Activated T-cell treated with anti-CD3 and anti-CD28 coated beads for 48 hours (primary cell): ENCODE measurements at regions not wholly inside any gene's neighbourhood (a gene's known extent, or its start where the extent isn't known, plus 50 kb on each side); places are given as distances from the start of the nearest gene placed in this dataset.

ENCODE experiments used
- DNase-seq: peaks from one replicate; pipeline ENCODE4 v3.0.0-alpha.2; 2020; ENCODE audit warnings: low read depth

DNA sequence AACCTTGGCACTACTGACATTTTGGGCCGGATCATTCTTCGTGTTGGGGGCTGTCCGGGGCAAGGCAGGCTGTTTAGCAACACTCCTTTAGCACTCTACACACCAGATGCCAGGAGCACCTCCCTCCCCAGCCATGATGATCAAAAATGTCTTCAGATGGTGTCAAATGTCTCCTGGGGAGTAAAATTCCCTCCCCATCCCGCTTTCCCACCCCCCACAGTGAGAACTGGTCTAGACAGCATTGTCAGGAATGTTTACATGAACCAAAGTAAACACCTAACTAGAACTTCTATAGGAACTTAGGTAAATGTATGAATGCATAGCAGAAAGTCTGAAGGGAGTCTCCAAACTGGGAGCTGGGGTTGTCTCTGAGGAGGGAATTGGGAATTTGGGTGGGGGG is 70.0 kb upstream of the TOP1 start:
- DNase-seq = no peak

DNA sequence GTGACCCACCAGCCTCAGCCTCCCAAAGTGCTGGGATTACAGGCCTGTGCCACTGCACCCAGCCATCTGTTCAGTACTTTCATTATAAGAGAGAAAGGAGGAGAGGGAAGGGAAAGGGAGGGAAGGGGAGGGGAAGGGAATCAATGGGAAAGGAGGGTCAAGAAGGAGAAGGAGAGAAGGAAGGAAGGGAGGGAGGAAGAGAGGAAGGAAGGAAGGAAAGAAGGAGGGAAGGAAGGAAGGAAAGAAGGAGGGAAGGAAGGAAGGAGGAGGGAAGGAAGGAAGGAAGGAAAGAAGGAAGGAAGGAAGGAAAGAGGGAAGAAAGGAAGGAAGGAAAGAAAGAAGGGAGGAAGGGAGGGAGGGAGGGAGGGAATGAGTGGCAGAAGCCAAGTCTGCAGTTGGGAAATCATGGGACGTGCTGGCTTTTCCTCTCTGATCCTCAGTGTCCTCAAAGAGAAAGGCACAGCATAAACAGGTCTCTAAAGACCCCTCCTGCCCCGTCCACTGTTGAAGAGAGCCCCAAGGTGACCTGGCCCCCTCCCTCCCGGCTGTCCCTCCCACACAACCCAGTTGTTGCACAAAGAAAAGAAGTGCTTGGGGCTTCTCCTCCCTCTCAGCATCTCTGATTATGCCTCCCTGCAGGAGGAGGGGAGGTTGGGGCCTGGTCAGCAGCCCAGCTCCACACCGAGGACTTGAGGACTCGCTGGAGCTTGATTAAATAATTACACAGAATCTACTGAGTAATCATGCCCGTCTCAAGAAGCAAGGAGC is 69.1 kb upstream of the TOP1 start:
- no peak for DNase-seq

DNA sequence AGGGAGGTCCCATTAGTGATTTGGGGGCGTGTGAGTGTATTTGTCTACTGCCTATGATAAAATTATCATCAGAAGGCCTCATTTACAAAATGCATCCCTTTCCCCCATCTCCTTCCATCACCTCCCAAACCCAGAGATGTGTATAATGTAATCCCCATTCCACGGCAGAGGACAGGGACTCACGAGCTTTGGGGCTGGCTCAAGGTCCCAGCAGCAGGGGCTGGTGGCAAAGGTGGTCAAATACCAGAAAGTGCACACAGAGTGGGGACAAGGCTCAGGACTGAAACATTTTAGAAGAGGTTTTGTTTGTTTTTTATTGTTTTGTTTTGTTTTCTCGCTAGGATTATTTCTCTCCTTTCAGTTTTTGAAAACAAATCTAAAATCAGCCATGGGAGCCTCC is 68.5 kb upstream of the TOP1 start:
- DNase-seq = no peak

GRCh38 chr20:40960521-40960956 is 68.1 kb upstream of the TOP1 start:
- no peak for DNase-seq

DNA sequence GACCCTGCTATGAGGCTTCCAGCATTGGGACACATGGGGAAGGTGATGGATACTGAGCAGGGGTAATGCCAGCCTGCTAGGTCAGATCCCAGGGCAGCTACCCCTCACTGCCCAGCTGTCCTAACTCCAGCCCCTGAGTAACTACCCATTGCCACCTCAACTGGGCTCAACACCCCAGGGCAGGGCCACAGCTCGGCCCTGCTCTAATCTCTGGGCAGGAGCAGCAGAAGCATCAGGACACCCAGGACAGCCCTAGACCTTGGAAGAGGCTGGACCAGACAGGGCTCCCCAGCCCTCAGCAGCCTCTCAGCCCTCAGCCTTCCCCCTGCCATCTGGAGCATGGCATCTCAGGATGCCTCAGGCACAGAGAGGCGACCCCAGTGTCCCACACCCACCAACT is 67.4 kb upstream of the TOP1 start:
- DNase-seq = no peak

DNA sequence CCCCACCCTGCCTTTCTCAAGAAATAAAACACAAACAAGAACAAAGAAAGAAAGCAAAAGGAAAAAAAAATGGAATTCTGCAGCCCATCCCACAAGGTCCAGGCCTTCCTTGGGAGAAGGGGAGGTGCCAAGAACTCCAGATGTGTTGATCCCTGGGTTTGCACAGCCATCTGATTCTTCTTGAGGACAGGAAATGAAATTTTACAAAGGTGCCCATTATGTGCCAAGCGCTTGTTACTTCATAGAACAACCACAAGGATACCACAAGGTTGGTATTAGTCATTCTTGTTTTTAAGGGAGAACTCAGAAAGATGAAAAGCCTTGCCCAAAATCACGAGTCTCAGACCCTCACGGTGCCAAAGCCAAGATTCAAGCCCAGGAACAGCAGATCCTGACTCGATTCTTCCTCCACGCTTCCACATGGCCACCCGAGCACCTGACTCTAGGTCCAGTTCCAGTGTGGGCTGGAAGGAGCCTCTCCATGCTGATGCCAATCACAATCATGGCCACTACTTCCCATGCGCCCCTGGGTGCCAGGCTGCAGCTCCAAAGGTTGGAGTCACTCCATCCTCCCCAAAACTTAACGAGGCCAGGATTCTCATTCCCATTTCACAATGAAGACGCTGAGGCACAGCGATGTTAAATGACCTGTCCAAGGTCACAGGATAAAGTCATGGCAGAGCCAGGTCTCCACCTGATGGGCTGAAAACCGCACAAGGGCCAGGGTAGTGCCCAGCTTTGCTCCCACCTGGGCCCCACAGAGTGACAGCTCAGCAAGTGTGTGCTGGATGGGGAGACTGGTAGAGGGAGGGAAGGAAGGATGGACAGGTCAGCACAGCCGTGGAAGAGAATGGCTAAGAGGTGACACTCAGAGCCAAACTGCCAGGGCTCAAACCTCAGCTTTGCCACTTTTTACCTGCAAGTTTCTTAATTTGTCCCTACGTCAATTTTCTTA is 66.7 kb upstream of the TOP1 start:
- no peak for DNase-seq

- DNase-seq = peak; percentile 63
Observed at GRCh38 chr20:40962733-40963504, 65.7 kb upstream of the TOP1 start.

- no peak for DNase-seq
Observed at GRCh38 chr20:40963505-40963845, 65.1 kb upstream of the TOP1 start.

DNA sequence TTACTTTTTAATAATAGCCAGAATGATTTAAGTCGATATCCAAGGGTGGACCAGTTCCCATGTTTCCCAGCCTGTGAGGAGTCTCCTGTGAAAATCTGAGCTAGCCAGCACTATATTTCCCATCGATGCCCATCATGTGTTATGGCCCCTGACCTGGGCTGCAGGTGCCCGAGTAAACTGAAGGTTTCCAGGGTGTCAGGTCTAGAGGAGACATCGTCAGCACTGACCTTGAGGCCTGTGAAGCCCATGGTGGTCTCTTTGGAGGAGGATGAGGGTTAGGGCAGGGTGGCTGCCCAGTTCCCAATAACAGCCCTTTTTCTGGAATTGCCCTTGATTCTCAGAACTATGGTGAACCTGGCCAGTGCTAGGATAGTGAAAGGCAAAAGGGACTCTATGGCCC is 63.0 kb upstream of the TOP1 start:
- no peak for DNase-seq

GRCh38 chr20:40966103-40966502 is 62.5 kb upstream of the TOP1 start:
- no peak for DNase-seq

DNA sequence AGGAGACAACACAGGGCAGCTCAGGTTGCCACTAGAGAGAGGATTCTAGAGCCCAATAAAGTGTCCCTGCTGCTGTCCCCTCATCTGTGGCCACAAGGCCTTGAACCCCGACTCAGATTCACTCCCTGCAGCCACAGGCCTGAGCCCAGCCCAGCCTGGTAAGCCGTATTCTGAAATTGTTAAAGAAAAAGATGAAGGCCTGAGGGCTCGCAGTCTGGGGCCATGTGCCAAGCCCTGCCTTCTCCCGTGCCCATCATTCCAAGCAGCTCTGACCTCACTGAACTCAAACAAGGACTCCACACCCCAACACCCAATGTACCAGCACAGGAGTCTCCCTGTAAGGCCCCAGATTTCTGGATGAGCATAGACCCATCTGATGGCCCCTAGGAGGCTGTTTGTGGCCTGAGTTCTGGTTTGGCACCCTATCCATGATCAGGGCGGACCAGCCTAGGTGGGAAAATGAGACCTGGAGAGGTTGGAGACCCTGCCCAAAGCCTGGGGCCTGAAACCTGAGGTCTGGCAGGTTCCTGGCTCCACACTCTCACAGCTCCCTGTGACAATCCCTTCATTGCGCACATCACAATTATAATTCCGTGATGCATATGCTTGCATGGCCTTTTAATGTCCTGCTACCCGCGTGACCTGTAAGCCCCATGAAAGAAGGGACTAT is 62.0 kb upstream of the TOP1 start:
- no peak for DNase-seq

GRCh38 chr20:40967700-40968099 is 60.9 kb upstream of the TOP1 start:
- DNase-seq = no peak

DNA sequence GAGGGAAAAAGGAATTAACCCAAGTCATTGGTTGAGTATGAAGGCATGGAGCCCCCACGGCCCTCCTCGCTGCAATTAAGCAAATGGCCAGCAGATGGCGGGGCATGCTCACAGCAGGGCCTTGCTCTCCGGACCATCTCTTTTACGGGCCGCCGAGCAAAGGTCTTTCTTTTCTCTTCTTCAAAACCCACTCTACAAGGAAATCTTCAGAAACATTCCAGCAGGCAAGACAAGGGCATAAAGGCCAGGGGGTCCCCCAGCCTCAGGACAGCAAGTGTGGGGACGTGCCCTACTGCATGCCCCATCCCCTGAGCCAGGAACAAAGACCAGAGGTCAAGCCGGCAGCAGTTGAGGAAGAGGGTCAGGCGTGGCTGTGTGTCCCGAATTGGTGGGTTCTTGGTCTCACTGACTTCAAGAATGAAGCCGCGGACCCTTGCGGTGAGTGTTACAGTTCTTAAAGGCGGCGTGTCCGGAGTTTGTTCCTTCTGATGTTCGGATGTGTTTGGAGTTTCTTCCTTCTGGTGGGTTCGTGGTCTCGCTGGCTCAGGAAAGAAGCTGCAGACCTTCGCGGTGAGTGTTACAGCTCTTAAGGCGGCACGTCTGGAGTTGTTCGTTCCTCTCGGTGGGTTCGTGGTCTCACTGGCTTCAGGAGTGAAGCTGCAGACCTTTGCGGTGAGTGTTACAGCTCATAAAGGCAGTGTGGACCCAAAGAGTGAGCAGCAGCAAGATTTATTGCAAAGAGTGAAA is 59.6 kb upstream of the TOP1 start:
- DNase-seq = peak; percentile 81

GRCh38 chr20:40970218-40970617 is 58.4 kb upstream of the TOP1 start:
- DNase-seq = no peak

- DNase-seq = no peak
Observed at GRCh38 chr20:40977218-40977617, 51.4 kb upstream of the TOP1 start.

GRCh38 chr20:40978761-40979160 is 49.9 kb upstream of the TOP1 start:
- DNase-seq = no peak
